HG02970 (cell line): ENCODE measurements at regions not wholly inside any gene's neighbourhood (a gene's known extent, or its start where the extent isn't known, plus 50 kb on each side); places are given as distances from the start of the nearest gene placed in this dataset.
"Not testable (repeated sequence)": the region's sequence is repeated elsewhere in the genome, so short reads cannot be mapped to it uniquely, and the experiment has no call there.

ENCODE experiments used
- ATAC-seq: cut with Tn5 transposase; IDR thresholded peaks from one replicate; pipeline ENCODE4 v1.9.1; 2021; ENCODE audit warnings: mild to moderate bottlenecking, moderate library complexity, moderate number of reproducible peaks; ENCODE audit not compliant: unreplicated experiment, low FRiP score

DNA sequence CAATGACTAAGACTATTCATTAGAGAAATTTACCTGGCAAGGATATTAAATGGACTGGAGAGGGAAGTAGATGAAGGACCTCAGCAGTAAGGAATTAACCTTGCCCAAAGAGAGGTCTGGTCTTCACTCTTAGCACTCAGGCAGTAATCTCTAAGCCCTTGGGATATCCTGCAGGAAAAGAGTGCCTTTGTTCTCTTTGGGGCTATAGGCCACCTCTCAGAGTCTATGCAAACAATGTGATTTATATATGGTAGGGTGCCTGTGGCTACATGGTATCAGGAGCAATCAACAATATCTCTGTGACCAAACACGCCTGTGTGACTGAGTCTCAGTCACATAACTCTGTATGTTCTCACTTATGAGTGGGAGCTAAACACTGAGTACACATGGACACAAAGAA lies 154.7 kb upstream of the CDK1 start:
- no peak for ATAC-seq

DNA sequence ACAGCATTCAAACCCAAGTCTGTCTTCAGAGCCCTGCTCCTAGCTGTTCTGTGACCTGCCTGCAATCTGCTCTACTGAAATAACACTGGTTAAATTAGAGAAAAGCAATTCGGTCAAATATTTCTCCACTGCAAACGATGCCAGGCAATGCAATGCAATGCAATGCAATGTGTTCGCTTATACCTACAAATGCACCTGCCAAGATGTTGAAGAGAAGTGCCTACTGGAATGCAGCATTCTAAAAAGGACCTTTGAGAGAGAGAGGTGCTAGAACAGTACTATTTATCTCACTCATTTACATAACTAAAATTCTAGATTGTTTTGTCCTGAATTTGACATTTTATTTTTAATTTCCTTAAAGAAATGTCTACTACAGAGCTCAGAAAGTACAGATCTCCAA lies 157.3 kb upstream of the CDK1 start:
- no peak for ATAC-seq

DNA sequence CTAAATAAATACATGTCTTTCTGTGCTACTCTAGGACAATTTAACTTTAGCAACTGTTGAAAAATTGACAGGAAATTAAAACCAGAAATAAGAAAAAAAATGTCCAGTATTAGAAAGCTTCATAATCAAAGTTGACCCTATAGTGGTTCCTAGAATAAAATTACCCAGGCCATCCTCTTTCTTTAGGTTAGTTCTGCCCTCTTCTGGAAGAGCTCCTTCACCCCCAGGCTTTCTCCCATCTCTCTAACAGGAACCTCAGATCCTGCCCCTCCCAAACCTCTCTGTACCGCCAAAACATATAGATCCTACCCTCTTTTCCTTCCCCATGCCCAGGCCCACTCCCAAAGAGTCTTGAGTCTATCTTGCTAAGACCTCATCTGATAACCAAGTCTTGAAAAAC lies 159.4 kb upstream of the CDK1 start:
- ATAC-seq: no peak

DNA sequence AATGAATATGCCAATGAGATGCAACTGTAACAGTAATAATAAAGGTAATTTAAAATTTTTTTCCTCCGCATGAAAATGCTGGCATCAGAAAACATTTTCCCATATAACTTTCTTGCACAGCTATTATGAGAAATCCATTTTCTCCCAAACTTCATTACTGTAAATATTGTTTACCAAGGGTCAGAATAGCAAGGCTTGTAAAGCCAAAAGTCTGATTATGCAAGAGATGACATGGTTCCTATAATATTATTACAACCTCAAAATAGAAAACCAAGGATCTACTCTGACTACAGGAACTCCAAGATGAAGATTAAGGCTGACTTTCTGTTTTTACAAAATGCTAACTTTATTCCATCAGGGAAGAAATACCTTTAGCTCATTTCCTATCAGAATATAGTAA lies 162.7 kb upstream of the CDK1 start:
- ATAC-seq: no peak

DNA sequence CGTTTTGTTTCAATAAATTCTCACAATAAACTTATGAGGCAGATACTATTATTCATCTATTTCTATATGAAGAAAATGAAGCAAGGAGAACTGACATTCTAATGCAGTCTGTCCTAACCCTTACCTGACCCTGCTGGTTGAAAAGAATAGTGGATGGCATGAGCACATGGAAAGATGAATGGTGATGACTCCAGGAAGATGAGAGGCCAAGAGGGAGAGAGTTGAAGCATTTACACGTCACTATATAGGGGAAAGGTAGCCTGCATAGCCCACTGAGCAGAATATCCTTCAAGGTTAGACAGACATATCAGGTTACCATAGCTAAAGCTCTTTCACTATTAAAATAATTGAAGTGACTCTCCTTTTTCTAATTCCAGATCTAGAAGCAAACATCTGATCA lies 163.9 kb upstream of the CDK1 start:
- ATAC-seq: no peak

DNA sequence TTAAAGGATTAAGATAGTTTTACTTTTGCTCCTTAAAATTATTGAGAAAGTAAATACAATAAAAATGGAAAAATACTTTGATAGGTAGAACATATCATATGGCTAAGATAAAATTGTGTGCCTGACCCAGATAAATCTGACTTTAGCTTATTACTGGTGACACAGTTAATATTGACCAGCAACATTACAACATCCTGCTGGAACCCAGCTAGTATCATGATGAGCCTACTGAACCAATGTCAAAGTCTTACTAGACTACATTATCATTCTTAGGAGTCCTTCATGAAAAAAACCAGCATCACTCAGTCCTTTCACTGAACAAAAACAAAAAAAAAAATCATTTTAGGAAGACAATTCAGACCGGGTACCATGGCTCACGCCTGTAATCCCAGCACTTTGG lies 164.8 kb upstream of the CDK1 start:
- ATAC-seq: no peak

DNA sequence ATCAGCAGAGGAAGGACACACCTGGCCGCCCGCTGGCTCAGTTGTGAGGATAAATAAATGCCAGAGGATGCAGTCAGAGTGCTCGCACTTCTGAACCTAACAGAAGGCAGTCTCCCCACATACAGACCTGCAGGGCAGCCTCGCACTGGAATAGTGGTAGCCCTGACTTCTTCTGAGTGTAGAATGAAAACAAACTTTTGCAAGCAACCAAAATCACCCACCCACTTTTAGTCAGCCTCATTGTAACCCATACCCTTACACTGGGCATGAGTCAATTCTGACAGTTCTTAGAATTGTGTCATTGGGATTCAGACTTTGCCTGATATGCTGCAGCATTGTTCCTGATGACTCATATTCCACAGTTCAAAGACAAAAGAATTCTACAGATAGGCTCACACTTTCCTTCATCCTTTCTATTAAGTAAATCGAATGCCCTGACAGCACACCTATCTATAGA lies 167.0 kb upstream of the CDK1 start:
- no peak for ATAC-seq

DNA sequence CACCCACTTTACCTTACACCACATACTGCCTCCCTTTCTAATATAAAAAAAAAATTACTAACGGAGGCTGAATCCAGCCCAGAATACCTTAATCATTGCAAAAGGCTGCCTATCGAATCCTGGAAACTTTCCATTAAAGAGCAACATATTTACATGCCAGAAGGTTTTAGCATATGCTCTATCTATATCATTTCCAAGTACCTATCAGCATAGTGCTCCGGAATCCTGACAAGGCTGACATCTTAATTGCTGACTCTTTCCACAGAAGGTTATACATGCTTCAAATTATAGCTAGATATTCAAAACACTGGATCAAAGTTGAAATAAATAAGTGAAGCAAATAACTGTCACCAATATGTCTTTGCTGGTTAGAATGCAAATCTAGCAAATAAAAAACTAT lies 170.9 kb upstream of the CDK1 start:
- no peak for ATAC-seq

DNA sequence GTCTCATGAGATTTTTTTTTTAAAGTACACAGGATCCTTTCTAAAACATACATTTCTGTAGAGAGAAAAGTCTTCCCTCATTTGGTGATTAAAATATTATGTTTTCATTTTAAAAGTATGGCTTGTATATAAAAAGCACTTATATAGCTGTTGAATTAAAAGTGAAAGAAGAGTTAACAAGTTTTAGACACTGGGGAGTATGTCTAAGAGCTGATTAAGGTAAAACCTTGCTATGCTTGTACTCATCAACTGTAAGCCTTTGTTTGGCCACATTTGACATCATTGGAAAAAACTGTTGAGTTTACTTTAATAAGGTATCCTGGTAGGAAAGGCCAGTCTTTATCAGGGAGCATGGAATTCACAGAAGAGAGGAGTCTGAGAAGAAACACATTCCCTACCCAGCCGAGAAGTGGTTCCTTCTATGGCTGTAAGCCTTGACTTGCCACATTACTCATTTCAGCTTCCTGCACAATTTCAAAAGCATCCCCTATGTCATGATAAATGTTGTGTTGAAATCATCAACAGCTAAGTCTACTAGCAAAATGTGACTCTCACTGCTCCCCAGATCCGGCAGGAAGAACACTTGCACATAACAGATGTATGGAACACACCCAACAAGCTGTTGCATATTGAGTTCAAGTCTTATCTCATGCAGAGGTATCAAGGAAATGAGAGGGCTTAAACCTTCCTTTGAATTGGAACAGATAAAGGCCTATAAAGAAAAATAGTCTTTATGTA lies 171.8 kb upstream of the CDK1 start:
- no peak for ATAC-seq

DNA sequence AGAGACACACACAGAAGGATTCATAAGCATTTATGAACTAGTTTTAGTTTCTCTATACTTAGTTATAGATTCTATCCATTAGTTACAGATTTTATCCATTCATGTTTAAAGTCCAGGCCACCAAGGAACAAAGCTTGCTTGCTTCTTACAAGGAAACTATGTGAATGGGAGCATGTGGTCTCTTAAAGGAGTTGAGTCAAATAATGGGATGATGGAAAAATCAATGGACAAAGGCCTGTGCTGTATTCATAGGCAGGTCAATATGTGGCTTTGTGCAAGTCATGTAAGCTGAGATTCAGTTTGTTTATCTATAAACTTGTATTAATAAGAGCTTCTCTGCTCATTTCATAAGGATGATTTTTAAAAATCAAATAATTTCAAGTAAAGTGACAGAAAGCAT lies 172.8 kb upstream of the CDK1 start:
- no peak for ATAC-seq

DNA sequence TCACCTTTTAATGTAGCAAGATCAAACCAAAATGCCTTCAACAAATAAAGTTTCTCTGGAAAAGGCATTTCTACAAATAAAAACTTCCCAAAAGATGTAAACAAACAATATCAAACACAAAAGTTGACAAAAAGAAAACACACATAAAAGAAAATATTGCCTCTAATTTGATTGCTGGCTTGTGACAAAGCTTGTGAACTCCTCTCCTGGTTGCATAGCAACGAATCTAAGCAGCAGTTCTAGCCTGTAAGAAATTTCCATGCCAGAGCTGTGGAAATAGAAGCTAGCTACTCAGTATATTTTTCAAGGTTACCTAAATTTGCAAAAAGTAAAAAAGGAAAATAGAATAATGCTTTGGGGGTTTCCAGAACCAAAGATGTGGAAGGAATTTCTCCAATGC lies 173.9 kb upstream of the CDK1 start:
- no peak for ATAC-seq

DNA sequence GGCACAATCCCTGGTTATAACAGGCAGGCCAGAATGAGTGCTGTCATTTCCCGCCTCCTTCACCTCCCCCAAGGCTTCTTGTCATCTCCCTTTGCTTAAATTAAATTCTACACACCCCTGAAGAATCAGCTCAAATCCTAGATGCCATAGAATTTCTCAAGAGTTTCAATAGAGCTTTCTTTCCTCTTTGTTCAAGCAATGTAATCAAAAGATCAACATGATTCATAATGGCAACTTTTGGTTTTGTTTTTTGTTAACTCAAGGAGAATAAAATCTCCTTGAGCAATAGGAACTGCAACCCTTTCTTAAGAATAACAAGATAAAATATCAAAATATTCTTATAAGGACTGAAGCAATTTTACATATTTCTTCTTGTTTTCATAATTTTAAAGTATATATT lies 180.8 kb upstream of the CDK1 start:
- ATAC-seq: no peak

DNA sequence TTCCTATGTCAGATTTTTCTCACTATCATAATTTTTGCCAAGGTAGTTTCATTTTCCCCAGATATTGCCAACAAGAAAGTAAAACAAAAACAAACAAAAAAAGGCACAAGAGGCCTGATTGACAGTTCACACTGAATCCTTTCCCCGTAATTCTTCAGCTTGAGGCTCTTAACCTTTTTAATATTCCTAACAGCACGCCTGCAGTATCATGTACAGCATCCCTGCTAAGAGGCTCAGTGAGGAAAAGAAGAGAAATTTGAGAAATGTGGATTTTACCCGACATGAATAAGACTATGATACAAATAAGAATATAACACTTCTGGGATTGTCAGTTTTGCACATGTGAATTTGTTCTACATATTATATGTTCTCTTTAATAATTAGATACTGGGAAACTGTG lies 182.4 kb upstream of the CDK1 start:
- ATAC-seq: no peak

DNA sequence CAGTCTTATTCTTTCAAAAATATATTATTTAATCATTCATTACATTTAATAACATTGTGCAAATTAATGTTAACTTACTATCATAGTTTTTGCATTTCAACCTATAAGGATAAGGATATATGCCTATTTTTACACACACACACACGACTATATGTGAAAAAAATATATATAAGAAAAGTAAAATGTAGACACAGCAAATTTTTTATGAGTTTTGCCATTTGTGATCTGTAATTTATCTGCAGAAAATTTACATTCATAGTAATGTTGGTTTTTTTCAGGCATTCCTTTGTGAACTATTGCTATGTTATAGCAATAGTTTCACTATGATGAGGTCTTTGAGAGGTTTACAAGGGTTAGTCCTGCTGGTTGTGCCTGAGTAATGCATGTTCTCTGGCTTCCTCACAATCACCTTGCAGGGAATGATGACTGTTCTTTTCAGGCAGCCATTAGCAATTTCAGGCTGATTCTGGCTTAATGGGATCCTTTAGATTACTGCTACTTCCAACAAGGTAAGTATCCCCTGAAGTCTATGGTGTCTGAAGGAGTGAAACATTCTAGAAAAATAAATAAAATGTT lies 183.7 kb upstream of the CDK1 start:
- no peak for ATAC-seq

DNA sequence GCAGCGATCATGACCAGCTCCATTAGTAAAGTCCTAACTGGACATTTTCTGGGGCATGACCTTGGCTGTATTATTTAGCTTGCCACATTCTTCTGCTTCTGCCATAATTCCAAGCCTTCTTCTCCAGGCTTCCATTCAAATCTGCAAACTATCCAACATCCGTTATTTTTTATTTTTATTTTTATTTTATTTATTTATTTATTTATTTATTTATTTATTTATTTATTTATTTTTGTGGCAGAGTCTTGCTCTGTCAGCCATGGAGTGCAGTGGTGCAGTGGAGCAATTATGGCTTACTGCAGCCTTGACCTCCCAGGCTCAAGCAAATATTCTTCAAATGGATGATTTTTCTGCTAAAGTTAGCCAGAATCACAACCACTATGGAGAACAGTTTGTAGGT lies 187.2 kb upstream of the CDK1 start:
- ATAC-seq: no peak

DNA sequence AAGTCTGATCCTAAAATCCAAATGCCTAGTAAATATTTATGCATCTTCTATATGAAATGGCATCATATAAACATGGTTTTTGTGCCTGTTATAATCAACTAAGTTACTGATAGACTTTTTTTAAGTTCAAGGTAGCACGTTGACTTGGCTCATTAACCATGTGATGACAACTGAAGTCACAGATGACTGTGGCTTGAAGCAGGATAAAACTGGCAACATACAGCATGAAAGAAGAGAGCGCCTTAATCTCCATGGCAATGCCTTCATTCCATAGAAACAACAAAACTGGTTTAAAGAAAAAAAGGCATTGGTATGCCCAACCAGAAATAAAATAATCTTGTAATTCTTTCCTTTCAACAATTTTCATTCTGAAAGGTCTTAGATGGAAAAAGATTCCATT lies 188.9 kb upstream of the CDK1 start:
- no peak for ATAC-seq

DNA sequence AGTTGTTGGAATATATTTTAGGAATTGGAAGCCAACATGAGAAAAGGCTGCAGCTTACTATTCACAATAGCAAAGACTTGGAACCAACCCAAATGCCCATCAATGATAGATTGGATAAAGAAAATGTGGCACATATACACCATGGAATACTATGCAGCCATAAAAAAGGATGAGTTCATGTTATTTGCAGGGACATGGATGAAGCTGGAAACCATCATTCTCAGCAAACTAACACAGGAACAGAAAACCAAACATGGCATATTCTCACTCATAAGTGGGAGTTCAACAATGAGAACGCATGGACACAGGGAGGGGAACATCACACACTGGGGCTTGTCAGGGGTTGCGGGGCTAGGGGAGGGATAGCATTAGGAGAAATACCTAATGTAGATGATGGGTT lies 192.1 kb upstream of the ANK3 start:
- ATAC-seq: not testable (repeated sequence)

DNA sequence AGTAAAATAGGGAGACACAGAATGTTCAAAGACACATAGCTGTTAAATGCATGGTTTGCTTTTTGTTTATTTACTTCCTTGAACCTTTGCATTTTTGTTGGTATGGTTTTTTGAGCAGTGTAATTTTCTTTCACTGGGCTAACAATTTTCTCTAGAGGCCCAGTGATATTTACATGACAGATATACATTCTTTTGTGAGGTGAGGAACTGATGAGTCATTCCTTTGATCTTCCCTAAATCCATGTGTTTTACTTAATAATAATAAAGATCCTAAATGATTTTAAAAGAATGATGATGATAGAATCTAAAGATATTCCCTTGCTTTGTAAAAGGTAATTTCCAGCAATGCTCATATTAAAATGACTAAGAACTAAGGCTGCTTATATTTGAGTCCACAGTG lies 188.5 kb upstream of the ANK3 start:
- no peak for ATAC-seq

DNA sequence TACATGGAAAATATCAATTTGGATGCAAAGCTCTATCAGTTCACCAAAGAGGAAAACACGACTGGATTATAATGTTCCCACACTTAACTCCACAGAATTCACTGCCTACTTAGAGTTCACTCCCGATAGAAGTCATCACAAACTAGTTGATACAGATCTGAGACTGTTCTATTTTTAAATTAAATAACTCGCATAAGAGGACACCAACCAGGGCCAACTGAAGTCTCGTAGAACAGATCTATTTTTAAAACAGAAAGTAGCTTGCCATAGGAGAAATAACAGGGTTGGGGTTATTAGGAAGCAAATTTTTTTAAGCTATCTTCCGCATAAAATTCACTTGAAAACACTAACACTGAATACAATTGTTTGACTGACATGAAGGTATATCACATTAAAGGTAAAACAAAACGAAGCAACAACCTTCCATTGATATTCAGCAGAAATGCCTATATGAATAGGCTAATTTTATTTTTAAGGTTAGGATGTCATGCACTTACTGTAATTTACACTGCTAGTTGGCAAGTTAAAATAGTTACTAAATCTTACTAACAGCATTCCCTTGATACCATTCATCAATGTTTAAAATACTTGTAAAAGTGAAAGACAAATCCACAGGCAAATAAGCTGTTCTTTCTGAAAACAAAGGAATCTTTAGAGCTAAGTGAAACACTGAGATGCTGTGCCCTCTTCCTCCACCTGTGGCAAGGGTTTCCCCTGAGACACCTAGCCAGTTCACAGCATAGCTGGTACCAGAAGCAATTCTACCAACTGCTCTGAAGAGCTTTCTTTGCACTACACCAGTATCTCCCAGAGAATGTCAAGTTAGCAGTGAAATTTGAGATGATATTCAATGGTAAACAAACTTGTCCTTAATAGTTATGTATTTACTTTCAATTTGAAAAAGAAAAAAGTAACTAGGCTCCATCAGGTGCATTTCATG lies 186.7 kb upstream of the ANK3 start:
- ATAC-seq: no peak

DNA sequence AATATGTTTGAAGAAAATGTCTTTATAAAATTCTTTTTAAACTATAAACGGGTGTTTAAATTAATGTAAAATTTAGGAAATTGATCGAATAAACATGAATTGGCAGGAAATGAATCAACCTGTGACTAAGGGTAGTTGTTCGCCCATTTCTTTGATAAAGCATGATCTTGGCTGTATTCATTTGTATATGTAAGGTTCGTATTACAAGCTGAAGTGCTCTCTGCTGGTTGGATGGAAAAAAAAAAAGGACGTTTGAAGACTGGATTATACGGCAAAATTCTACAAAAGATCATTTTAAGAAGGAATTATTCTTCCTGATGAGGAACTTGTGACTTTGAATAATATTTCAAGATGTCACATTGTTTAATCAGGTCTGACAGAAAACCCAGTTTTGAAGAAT lies 185.4 kb upstream of the ANK3 start:
- ATAC-seq: no peak

DNA sequence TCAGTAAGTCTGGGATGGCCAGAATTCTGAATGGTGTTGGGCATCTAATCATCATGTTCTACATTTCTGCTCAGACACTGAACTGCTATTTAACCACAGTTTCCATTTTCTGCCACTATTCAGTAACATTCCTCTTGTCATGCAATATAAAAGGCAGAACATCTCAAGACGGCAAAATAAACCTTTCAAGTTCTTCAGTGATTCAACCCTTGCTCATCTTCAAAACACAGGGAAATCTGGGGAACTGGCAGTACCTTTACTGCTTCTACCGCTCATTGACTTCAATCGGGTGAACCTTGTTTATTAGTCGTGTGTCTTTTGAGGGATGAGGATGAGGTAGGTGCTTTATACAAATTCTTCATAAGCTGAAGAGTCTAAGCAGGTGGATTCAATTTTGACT lies 184.7 kb upstream of the ANK3 start:
- no peak for ATAC-seq

DNA sequence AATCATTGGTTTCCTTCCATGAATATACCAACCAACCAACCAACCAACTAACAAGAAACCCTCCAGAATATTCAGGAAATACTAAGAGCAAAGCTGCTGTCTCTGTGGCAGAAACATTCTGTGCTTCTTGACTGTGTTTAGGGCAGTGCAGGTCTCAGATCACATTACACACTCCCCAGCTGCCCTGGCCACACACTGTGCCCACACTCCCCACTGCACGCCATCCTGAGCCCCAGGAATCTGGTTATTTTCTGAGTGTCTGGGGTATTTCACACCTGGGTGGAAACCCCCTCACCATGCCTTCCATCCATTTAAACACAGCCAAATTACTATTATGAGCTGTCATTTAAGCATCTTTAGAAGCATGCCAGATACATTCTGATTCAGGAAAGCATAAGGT lies 183.7 kb upstream of the ANK3 start:
- ATAC-seq: no peak
